Ecto neural progenitor cell (in vitro differentiated cells): ENCODE measurements at regions not wholly inside any gene's neighbourhood (a gene's known extent, or its start where the extent isn't known, plus 50 kb on each side); places are given as distances from the start of the nearest gene placed in this dataset.

Source experiments
- DNase-seq: peaks from one replicate; pipeline ENCODE4 v3.0.0-alpha.2; 2018; ENCODE audit warnings: low spot score

- DNase-seq = no peak
Measured at GRCh38 chr5:170451747-170452365, 52.0 kb upstream of the KCNIP1 start.

- no peak for DNase-seq
Measured at GRCh38 chr5:170450061-170450669, 53.7 kb upstream of the KCNIP1 start.

- no peak for DNase-seq
Measured at GRCh38 chr5:170449232-170449631, 54.6 kb upstream of the KCNIP1 start.

GRCh38 chr5:170448221-170448620 lies 55.6 kb upstream of the KCNIP1 start:
- no peak for DNase-seq

GRCh38 chr5:170446365-170446764 lies 57.2 kb upstream of the KCNMB1 start:
- DNase-seq = no peak

GRCh38 chr5:170445936-170446335 lies 56.8 kb upstream of the KCNMB1 start:
- peak; percentile 24 for DNase-seq

GRCh38 chr5:170444969-170445505 lies 55.9 kb upstream of the KCNMB1 start:
- peak; percentile 40 for DNase-seq

GRCh38 chr5:170444181-170444580 lies 55.0 kb upstream of the KCNMB1 start:
- DNase-seq = peak; percentile 44

- peak; percentile 29 for DNase-seq
Measured at GRCh38 chr5:170443624-170444023, 54.5 kb upstream of the KCNMB1 start.

- peak; percentile 15 for DNase-seq
Measured at GRCh38 chr5:170442921-170443320, 53.8 kb upstream of the KCNMB1 start.

GRCh38 chr5:170442391-170442790 lies 53.2 kb upstream of the KCNMB1 start:
- peak; percentile 33 for DNase-seq

GRCh38 chr5:170441393-170441784 lies 52.2 kb upstream of the KCNMB1 start:
- DNase-seq = peak; percentile 33

GRCh38 chr5:170440771-170441392 lies 51.7 kb upstream of the KCNMB1 start:
- peak; percentile 37 for DNase-seq

- DNase-seq = no peak
Measured at GRCh38 chr5:170439944-170440269, 50.7 kb upstream of the KCNMB1 start.

GRCh38 chr5:170439223-170439943 lies 50.2 kb upstream of the KCNMB1 start:
- DNase-seq = peak; percentile 48
